ENCODE measurements at regions not wholly inside any gene's neighbourhood (a gene's known extent, or its start where the extent isn't known, plus 50 kb on each side); places are given as distances from the start of the nearest gene placed in this dataset.

GRCh38 chr11:71151561-71151960 is 100.8 kb downstream of the SHANK2 start:
- intact Hi-C loops (cut with DNase I), result no loop called here
- no peak for TF ChIP-seq CTCF (IDR thresholded peaks at IDR 0.05)
- no peak for DNase-seq
- H3K9me3 ChIP-seq, result no peaks in the 10 kb centered on the region
- H3K36me3 ChIP-seq, result no peaks in the 10 kb centered on the region
- H3K9ac ChIP-seq (ENCODE audit: low read depth in 2 of 2, low read length in 2 of 2), result no peak overlapping the region
- H3K27me3 ChIP-seq, result no peaks in the 10 kb centered on the region
- H3K4me3 ChIP-seq, result no peak overlapping the region
- H3K4me1 ChIP-seq, result no peaks in the 10 kb centered on the region
- no peak overlapping the region for H3K27ac ChIP-seq

GRCh38 chr11:71150859-71151258 is 101.5 kb downstream of the SHANK2 start:
- DNase-seq, result no peak
- Histone ChIP-seq H3K27me3 (no peaks in the 10 kb centered on the region), H3K9ac (ENCODE audit: low read depth in 2 of 2, low read length in 2 of 2) (no peak overlapping the region), H3K4me1 (no peaks in the 10 kb centered on the region), H3K9me3 (no peaks in the 10 kb centered on the region), H3K27ac (no peak overlapping the region), H3K36me3 (no peaks in the 10 kb centered on the region), H3K4me3 (no peak overlapping the region)
- TF ChIP-seq CTCF (IDR thresholded peaks at IDR 0.05), result no peak
- intact Hi-C loops (cut with DNase I), result no loop called here

- intact Hi-C loops (cut with DNase I), result no loop called here
- Histone ChIP-seq H3K9ac (ENCODE audit: low read depth in 2 of 2, low read length in 2 of 2) (no peak overlapping the region), H3K27ac (no peak overlapping the region), H3K9me3 (no peaks in the 10 kb centered on the region), H3K27me3 (no peaks in the 10 kb centered on the region), H3K4me3 (no peak overlapping the region), H3K4me1 (no peaks in the 10 kb centered on the region), H3K36me3 (no peaks in the 10 kb centered on the region)
- no peak for TF ChIP-seq CTCF (IDR thresholded peaks at IDR 0.05)
- no peak for DNase-seq
Measured at GRCh38 chr11:71148716-71149115, 103.7 kb downstream of the SHANK2 start.

- intact Hi-C loops (cut with DNase I), result no loop called here
Measured at GRCh38 chr11:71147331-71147730, 105.0 kb downstream of the SHANK2 start.

GRCh38 chr11:71146846-71147245 is 105.5 kb downstream of the SHANK2 start:
- Histone ChIP-seq H3K36me3 (no peaks in the 10 kb centered on the region), H3K27me3 (no peaks in the 10 kb centered on the region), H3K4me3 (no peak overlapping the region), H3K4me1 (no peaks in the 10 kb centered on the region), H3K9me3 (no peaks in the 10 kb centered on the region), H3K27ac (no peak overlapping the region), H3K9ac (ENCODE audit: low read depth in 2 of 2, low read length in 2 of 2) (no peak overlapping the region)
- no peak for DNase-seq
- no peak for TF ChIP-seq CTCF (IDR thresholded peaks at IDR 0.05)
- intact Hi-C loops (cut with DNase I), result no loop called here

More at GRCh38 chr11:71147331-71147730, 105.0 kb downstream of the SHANK2 start:
- H3K27me3 ChIP-seq, result no peaks in the 10 kb centered on the region
- no peaks in the 10 kb centered on the region for H3K9me3 ChIP-seq
- H3K4me1 ChIP-seq, result no peaks in the 10 kb centered on the region
- no peak overlapping the region for H3K27ac ChIP-seq
- no peak overlapping the region for H3K4me3 ChIP-seq
- no peak overlapping the region for H3K9ac ChIP-seq (ENCODE audit: low read depth in 2 of 2, low read length in 2 of 2)
- no peak for TF ChIP-seq CTCF (IDR thresholded peaks at IDR 0.05)
- no peak for DNase-seq
- H3K36me3 ChIP-seq, result no peaks in the 10 kb centered on the region

Measured in colonic mucosa (tissue), 4 donors.